GM19023 (cell line): ENCODE measurements at regions not wholly inside any gene's neighbourhood (a gene's known extent, or its start where the extent isn't known, plus 50 kb on each side); places are given as distances from the start of the nearest gene placed in this dataset.

Source experiments
- ATAC-seq: cut with Tn5 transposase; IDR thresholded peaks from one replicate; pipeline ENCODE4 v1.9.1; 2021; ENCODE audit warnings: mild to moderate bottlenecking, moderate library complexity; ENCODE audit not compliant: unreplicated experiment

GRCh38 chr5:67290655-67291054, 94.1 kb upstream of the CD180 start:
- no peak for ATAC-seq

DNA sequence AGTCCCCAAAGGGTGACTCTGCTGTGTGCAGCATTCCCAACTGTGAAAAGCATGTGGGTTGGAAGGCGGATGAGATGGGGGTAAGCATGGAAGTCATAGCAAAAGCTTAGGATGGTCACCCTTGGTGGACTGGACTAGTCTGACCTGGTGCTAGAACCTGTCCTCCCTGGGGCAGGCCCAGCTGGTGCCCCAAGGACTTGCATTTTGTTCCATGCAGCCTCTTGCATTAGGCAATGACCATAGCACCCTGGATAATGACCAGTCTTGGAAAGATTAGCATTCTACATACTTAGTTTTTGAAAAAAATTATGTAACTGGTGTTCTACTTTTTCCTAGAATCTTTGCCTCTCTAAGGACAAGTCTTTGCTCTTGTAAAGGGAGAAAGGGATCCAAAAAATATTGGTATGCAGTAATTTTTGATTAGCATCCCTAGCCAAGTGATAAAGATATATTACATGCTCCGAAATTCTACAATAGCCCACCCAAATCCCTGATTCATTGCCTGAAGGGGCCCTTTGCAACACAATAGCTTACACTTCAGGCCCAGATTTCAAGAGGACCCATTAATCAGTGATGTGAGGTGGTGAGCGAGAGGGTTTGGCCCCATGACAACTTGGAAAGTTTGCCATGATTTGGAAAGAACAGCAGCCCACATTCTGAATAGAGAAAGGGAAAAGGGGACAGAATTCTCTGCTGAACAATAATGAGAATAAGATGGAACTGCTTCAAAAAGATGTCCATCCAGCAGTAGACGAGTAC, 93.3 kb upstream of the CD180 start:
- no peak for ATAC-seq

- ATAC-seq = no peak
Measured at GRCh38 chr5:67287510-67288268, 91.1 kb upstream of the CD180 start.

DNA sequence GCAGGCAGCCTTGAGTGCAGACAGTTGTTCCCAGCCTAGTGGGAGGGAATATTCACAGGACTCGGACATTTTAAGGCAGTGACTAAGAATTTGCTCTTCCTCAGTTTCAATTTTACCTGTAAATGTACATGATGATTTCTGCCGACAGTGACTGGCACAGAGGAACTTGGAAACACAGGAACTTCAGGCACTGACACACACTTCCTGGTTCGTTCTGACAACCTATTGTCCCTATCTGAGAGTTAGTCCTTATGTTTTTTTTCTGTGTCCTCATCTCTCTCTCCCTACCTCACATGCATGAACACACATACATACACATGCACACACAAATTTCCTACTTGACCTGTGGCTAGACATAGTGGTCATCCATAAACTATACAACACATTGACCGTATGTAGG, 89.4 kb upstream of the CD180 start:
- no peak for ATAC-seq

- no peak for ATAC-seq
Measured at GRCh38 chr5:67283988-67284487, 87.4 kb upstream of the CD180 start.

- ATAC-seq = no peak
Measured at GRCh38 chr5:67283275-67283987, 86.8 kb upstream of the CD180 start.

GRCh38 chr5:67281874-67282273, 85.3 kb upstream of the CD180 start:
- no peak for ATAC-seq

- ATAC-seq = no peak
Measured at GRCh38 chr5:67273689-67274356, 77.2 kb upstream of the CD180 start.

DNA sequence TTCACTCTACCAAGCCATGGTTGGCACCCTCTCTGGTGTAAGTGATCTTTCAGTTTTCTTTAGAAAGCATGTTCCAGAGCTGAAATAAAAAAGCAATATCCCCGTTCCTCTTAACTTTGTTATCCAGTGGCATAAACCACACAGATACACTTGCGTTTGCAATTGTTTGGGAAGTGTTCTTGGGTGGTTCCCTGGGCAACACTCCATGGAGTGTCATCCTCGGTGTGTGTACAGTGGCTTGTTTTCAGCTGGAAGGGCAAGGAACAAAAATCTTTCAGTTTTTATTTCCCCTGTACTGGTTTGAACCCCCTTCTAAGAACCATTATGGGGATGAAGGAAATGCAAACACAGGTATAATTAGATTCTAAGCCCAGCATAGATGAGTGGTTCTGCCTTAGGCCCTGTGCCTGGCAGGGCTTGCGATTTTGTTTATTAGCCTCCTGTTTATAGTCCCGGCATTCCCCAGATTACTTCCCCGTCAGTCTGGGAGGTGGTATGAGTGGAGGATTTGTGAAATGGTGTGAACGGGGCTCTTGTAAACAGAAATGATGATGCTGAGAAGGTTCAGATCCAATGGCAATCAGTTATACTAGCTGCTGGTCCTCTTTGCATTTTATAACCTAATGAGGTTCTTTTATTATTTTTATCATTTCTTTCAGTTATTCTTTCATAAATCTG, 76.0 kb upstream of the CD180 start:
- no peak for ATAC-seq

- no peak for ATAC-seq
Measured at GRCh38 chr5:67268231-67269021, 71.8 kb upstream of the CD180 start.

DNA sequence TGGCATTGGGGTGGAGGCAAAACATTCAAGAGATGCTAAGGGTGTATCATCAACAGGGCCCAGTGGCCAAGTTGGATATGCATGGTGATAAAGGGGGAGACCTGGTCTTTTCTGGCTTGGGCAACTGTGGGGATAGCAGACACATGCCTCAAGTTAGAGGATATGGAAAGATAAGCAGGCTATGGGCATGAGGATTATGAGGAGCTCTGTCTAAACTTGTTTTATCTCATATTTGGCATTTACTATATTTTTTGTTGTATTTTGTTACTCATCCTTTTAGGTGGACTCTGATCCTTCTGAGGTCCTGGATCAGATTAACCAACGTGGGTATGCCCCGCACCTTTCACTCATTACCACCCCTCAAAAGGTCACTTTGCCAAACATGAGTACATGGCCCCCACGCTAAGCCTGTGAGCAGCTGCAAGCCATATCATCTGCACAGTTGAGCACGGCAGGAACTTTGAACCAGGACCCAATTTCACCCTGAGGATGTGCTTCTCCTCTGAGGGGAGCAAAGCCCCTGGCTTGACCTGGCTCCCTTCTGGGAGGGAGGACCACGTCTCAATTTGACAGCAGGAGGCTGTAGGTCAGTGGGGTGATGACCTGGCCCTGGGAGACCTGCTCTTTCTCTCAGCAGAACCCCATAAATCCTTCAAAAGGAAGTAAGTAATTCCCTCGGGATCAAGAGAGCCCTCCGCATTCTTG, 71.1 kb upstream of the CD180 start:
- ATAC-seq = no peak

GRCh38 chr5:67266654-67267350, 70.2 kb upstream of the CD180 start:
- ATAC-seq = no peak

DNA sequence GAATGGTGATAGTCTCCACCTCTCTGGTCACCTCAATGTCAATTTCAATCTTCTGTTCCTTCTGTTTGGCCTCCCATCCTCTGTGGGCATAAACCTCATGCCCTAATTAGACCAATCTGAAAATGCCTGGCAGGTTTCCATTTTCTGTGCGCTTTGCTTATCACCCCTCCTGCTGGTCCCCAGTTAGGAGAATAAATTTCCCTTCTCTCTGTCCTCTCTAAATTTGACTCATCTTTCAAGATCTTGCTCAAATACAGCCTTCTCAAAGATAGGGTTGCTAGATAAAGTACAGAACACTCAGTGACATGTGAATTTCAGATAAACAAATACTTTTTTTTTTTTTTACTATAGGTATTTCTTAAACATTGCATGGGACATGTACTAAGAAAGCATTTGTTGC, 69.4 kb upstream of the CD180 start:
- ATAC-seq = no peak

DNA sequence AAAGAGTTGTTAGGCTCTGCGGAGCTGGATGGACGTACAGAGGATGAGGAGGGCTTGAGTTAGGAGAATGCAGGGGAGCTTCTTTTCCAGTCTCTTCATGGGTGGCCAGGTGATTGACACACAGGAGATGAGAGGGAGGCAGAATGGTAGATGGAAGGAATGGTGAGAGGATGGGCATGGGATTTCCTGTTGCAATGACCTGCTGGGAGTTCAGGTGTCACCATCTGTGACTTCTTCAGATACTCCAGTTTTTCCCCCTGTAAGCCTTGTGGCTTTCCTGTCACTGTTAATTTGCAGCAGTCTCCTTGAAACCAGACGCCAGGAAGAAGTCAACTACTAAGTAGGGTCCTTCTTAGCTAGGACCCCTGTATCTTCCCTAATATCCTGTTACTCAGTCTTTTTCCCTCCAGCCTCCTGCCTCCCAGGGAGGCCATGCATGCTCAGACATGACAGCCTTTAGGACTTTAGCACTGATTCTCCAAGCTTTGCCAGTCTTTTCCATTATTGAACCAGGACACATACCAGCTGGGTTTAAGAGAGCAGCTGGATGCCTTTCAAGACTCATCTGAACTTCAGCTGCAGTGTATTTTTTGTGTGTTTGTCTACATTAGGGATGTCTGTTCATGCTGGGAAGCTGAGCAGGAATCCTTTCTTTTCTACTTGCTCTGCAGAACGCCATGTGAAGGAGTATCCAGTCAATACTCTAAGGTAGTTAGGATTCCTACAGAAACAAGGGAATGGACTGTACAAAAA, 67.2 kb upstream of the CD180 start:
- no peak for ATAC-seq

DNA sequence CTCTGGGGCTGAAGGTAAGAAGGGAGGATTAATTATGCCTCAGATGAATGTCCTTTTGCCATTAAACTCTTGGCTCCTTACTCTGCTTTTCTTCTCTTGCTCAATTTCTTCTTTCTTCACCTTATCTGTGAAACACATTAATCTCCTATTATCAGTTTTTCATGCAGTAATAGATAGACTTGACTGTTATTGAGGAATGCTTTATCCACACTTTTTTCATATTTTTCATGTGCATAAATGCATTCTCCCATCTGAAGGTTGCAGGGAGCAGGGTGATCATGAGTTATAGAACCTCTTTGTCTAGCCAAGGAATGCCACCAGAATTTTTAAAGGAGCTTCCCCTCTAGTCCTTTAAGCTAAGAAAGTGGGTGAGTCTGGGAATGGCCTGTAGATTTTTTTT, 66.4 kb upstream of the CD180 start:
- no peak for ATAC-seq

DNA sequence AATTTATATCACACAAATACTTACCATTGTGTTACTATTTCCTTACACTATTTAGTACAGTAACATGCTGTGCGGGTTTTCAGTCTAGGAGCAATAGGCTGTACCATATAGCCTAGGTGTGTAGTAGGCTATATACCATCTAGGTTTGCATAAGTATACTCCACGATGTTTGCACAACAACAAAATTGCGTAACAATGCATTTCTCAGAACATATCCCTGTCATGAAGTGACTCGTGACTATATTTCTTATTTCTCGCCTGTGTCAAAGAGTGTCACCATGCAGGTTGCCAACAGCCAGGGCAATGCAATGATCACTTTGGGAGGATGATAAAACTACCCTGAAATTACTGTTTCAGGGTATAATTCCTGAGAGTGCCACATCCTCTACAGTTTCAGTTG, 65.6 kb upstream of the CD180 start:
- no peak for ATAC-seq

- ATAC-seq = no peak
Measured at GRCh38 chr5:67259548-67260215, 63.1 kb upstream of the CD180 start.
